Testis (tissue), 2 donors: ENCODE measurements at regions not wholly inside any gene's neighbourhood (a gene's known extent, or its start where the extent isn't known, plus 50 kb on each side); places are given as distances from the start of the nearest gene placed in this dataset.

Experiments
- CTCF ChIP-seq, 3 experiments: fragments of 450-650 bp in 2 of 3; fragments of 200-600 bp in 1 of 3; sonication (generic) in 1 of 3; IDR thresholded peaks; one replicate each; pipeline ENCODE4 v1.5.1; 2016 to 2019; ENCODE audit warnings: antibody characterized with exemption in 3 of 3, mild to moderate bottlenecking in 2 of 3, moderate library complexity in 1 of 3
- POLR2A ChIP-seq: fragments of 450-650 bp; IDR thresholded peaks from one replicate; pipeline ENCODE4 v1.6.1; 2017; ENCODE audit warnings: antibody characterized with exemption, mild to moderate bottlenecking, moderate library complexity

- TF ChIP-seq POLR2A (no peak), CTCF (IDR thresholded peaks at IDR 0.05) (no peak)
Measured at GRCh38 chr2:8297376-8298231, 384.3 kb upstream of the ID2 start.
